Fibroblast of peridontal ligament (primary cell): ENCODE measurements at regions not wholly inside any gene's neighbourhood (a gene's known extent, or its start where the extent isn't known, plus 50 kb on each side); places are given as distances from the start of the nearest gene placed in this dataset.

Experiments
- DNase-seq: peaks from one replicate; pipeline ENCODE4 v3.0.0-alpha.2; 2010; ENCODE audit errors: extremely low read depth

- no peak for DNase-seq
Observed at GRCh38 chr11:110023711-110024110, 69.5 kb upstream of the ZC3H12C start.

- no peak for DNase-seq
Observed at GRCh38 chr11:110026858-110027626, 66.2 kb upstream of the ZC3H12C start.

GRCh38 chr11:110027627-110028371 lies 65.4 kb upstream of the ZC3H12C start:
- no peak for DNase-seq

GRCh38 chr11:110028921-110029320 lies 64.3 kb upstream of the ZC3H12C start:
- DNase-seq = no peak

GRCh38 chr11:110029714-110030113 lies 63.5 kb upstream of the ZC3H12C start:
- DNase-seq = no peak

- DNase-seq = no peak
Observed at GRCh38 chr11:110031171-110031570, 62.0 kb upstream of the ZC3H12C start.

GRCh38 chr11:110032259-110032658 lies 60.9 kb upstream of the ZC3H12C start:
- DNase-seq = no peak

GRCh38 chr11:110032957-110033570 lies 60.1 kb upstream of the ZC3H12C start:
- DNase-seq = no peak

GRCh38 chr11:110034806-110035205 lies 58.4 kb upstream of the ZC3H12C start:
- DNase-seq = no peak

GRCh38 chr11:110035357-110035756 lies 57.8 kb upstream of the ZC3H12C start:
- no peak for DNase-seq

GRCh38 chr11:110038201-110038600 lies 55.0 kb upstream of the ZC3H12C start:
- DNase-seq = no peak
